ENCODE measurements at regions not wholly inside any gene's neighbourhood (a gene's known extent, or its start where the extent isn't known, plus 50 kb on each side); places are given as distances from the start of the nearest gene placed in this dataset.

DNA sequence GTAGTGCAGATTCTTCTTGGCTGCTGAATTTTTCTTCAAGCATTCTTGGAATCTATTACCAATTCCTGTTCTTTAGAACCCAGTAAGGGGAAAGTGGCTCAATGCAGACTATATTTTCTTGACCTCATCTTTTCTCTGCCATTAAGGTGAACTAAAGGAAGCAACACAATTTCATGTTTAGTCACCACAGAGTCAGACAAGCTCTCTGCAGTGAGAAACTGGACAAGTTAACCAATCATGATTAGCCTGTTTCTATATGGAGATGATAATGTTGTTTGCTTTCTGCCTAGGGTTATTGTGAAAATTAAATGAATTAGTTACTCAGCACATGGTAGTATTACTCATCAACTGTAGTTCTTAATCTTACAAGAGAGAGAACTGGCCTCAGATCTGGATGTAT, 1075.1 kb downstream of the AGBL1 start:
- DNase-seq (ENCODE audit: low spot score): peak; percentile 2

DNA sequence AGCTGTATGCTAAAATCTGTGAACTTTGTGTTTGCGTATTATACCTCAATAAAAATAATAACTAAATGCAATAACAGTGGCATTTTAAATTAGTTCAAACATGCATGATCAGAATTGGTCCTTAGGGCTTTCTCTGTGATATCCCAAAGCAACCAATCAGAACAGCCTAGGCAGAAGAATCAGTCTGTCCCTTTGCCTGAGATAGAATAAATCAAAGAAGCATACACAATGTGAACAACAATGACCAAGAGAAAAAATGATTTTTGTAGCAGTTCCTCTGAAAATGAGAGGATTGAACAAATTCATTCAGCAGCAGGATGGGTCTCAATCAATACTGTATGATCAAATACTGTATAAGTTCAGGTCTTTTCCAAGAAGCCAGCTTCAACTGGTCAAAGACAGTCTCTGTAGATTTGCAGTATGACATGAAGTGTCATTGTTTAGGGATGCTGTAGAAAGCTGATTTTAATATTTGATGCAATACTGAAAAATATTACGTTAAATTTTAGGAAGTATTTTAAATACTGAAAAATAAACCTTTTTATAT, 1071.6 kb downstream of the AGBL1 start:
- no peak for DNase-seq (ENCODE audit: low spot score)

DNA sequence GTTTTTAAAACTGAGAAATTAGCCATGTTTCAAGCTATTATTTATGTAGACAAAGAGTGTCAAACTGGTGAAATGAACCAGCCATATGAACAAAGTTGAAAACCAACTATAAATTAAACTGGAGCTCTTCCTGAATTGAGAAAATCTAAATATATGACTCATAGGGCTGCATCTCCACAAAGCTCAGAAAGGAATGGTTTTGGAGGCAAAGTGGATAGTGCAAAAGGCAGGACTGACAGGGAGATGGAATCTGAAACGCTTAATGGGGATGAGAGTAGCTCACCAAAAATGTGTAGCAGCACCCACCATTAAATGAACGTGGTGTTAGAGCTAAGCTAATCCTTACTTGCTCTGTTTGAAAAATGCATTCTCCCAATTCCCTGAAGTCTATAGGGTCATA, 1066.0 kb downstream of the AGBL1 start:
- DNase-seq (ENCODE audit: low spot score): no peak

DNA sequence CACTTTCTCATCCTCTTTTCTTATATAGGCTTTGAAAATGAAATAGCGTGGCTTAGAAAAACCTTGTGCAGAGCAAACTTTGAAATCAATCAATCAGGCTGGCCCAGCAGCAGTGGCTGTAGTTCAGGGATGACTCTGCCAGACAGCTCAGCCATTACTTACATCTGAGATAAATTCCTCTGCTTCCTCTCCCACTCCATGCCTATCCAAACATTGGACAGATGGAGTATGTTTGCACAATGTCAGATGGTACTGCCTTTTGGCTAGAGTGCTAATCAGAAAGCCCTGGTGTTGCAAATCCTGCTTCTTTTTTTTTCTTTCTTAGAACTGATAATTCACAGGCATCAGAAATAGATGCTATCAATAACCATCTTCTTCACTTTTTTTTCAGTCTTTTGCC, 1065.1 kb downstream of the AGBL1 start:
- DNase-seq (ENCODE audit: low spot score): no peak

DNA sequence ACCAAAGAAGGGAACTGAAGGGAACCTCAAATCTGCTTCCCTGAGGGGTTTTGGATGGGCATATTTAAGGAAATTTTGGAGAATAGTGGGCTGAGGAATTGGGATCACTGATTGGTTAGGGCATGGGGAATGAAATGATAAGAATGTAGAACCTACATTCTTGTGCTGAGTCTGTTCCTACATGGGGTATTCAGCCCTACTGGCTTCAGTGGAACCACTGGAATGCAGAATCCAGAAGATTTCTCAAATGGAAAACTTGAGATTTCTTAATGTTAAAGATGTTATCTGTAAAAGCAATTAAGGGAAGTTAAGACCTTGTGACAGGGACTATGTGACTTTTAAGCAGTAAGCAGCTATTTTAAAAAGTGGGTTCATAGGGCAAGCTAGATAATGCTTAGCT, 1062.4 kb downstream of the AGBL1 start:
- no peak for DNase-seq (ENCODE audit: low spot score)

DNA sequence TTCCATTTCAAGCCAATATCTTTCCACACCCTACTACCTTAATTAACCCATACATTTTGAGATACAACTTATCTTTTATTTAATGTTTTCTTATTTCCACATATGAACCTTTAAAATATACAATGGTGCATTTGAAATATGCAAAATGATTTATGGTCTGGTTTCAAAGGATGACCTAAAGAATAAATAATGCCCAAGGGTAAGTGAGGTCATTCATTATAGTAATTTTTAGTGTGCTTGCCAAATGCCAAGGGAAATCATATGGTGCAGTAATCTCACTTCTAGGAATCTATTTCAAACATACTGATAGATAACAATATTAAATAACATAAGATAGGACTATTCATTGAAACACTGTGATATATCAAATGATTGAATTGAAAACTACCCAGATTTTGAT, 1055.4 kb downstream of the AGBL1 start:
- no peak for DNase-seq (ENCODE audit: low spot score)

DNA sequence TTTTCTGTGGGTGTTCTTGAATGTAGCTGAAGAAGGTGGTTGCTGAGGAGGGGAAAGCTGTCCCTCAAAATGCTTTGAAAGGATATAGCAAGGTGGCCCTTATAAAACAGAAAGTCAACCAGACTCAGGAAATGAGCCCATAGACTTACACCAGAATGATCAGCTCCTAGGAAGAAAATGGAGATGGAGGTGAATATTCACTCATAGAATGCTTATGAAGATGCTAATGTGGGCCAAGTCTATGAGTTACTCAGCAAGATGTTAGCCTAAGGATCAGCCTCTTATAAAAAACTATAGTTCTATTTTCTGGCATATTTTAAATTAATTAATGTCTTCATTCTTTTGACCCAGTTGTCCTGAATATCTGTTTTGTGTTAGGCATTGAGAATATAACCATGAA, 1054.0 kb downstream of the AGBL1 start:
- DNase-seq (ENCODE audit: low spot score): no peak

DNA sequence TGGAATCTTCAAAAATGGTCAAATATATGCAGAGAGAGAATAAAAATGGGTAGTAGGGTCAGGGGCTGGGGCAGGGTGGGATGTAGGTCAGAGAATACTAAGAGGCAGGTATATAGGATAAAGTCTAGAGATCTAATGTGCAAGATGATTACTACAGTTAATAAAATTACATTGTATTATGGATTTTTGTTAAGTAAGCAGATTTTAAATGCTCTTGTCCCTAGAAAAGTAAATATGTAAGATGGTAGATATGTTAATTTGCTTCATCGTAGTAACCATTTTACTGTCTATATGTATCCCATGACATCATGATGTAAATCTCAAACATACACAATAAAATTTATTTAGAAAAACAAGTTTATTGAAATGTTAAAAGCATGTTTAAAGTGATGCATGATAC, 1051.4 kb downstream of the AGBL1 start:
- no peak for DNase-seq (ENCODE audit: low spot score)

DNA sequence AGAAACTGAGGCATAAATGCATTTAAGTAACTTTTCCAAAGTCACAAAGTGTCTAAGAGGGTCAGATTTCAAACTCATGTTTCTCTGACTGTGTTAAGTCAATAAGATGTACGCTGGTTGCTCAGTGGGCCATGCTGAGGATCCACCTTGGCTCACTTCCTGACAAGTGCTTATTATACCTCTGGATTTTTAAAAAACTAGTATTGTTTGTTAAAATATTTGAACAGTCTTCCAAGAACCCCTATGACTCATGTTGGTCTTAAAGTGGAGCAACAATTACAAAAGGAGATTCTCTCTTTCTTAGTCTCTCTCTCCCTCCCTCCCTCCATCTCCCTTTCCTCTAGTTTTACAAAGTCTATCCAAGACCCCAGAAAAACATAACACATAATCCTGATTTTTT, 1050.2 kb downstream of the AGBL1 start:
- DNase-seq (ENCODE audit: low spot score): no peak

DNA sequence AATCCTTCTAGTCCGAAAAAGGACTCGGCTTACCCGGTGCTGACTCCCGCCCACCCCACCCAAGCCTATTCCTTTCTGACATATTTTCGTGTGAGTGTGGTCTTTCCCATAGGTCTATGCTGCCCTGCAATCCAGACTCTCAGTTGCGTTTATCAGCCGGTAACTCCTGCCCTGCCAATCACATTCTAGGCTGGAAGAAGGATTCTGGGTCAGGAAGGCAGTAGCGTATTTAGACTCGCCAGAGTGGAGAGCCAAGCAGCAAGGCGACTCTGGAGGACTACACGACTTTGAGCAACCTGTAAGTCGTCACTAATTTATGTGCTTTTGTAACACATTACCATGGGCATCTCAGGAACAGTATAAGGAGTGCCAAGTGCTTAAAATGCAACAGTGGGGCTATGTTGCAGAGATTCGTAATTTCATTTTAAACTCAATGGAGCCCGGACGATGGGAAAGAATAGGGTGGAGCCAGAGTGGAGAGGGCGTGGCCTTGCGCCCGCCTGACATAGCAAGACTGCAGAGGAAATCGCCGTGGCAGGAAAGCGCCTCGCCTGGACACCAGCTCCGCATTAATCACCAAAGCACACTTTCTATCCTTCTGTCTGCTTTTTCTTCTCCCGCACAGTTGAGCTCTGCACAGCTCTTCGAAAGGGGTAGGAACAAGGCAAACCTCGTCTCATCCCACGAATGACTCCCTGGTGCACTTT, 1044.2 kb downstream of the AGBL1 start:
- no peak for DNase-seq (ENCODE audit: low spot score)

DNA sequence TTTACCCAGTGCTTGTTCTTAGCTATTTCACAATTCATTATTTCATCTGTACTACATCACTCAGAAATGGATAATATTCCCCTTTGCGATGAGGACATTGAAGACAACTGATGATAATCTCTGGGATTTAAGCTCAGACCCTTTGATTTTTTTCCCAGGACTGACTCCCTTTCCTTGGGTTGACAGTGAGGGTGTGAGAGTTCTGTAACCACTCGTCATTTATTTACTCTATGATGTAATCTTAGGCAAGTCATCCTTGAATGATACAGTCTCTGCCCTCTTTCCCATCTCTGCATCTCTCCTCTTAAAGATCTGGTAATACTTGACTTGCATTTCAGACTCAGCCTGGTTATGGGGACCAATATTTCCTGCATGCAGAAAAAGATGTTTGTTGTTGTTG, 1041.7 kb downstream of the AGBL1 start:
- no peak for DNase-seq (ENCODE audit: low spot score)

DNA sequence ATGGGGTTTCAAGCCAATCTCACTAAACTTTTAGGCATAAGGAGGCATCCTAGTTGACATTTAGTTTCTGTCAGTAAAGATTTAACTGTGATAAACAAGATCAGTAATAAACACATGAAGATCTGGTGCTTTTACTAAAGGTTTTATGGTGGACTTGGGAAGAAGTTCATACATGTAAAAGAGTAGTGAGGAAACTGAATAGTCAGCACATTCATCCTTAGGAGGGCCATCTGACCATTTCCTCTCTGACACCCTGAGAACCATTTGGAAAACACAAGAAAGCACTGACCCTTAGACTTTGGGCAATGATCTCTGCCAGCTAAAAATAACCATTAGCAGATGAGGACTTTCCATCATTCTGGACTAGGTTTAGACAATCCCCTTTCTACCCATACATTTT, 1040.9 kb downstream of the AGBL1 start:
- no peak for DNase-seq (ENCODE audit: low spot score)

DNA sequence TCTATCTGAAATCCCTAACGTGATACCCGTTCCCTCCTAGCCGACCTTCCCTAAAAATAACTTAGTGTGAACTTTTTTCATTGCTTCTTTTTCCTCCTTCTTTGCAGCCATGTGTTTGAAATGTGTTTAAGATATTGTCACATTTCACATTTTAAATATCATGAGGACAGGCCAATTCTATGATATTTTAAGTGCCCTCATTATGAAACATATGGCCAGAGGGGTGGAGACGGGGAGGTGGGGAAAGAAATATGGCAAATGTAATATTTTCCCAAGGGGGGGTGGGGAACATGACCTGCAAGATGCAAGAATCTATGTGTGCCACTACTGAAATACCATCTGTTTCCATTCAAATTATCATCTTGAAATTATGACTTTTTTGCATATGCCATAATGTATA, 1039.2 kb downstream of the AGBL1 start:
- DNase-seq (ENCODE audit: low spot score): no peak

DNA sequence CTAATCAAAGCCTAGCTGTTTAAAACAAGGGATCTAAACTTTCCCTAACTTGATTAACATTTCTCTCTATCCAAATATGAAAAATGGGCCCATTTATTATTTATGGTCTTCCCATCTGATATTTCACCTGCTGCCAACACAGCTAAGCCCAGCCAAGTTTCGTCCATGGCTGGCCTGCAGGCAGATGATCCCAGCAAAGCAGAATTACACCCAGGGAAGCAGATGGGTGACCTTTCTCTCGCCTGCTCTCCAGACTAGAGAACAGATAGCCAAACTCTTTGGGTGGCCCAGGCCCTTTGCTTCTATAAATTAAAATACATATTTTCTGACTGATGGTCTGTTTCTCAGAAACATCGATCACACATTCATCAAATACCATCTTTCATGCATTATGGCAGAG, 1038.8 kb downstream of the AGBL1 start:
- no peak for DNase-seq (ENCODE audit: low spot score)

DNA sequence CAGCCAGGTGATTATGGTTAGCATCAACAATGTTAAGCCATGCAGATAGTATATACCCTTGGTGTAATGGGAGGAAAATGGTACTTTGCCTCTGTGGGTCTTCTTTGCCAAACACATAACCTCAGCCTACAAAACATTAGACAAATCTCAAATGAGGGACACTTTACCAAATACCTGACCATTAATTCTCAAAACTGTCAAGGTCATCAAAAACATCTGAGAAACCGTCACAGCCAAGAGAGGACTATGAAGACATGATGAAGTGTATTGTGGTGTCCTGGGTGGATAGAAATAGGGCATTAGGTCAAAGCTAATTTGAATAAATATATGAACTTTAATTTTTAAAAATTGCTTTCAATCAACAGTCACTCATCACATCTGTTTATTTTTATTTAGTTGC, 1036.1 kb downstream of the AGBL1 start:
- DNase-seq (ENCODE audit: low spot score): no peak

DNA sequence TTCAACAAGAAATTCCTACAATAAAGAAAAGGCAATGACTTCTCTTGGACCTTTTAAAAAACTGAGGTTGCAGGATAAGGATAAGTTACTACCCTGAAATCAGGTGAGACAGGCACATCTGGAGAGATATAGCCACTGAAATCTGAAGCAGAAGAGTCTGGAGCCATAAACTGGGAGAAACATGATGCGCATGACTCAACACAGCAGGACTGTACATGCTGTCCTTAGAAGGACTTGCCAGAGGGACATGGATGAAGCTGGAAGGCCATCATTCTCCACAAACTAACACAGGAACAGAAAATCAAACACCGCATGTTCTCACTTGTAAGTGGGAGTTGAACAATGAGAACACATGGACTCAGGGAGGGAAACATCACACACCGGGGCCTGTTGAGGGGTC, 1020.2 kb downstream of the AGBL1 start:
- DNase-seq (ENCODE audit: low spot score): no peak

DNA sequence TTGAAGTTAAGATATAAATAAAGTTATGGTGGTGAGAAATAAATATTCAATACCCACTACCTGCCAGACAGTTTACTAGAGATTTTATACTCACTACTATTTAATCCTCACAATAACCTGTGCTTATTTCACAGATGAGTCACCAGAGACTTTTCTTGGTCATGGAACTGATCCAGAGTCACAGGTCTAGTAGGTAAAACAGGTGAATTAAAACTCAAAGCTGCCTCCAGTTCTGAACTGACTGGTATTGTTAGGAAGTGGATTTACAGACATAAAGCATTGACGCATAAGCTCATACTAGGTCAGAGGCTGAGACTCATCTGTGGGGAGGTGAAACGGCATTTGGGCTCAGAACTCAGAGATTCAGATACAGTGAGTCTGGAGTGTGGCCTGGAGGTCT, 1009.9 kb downstream of the AGBL1 start:
- no peak for DNase-seq (ENCODE audit: low spot score)

DNA sequence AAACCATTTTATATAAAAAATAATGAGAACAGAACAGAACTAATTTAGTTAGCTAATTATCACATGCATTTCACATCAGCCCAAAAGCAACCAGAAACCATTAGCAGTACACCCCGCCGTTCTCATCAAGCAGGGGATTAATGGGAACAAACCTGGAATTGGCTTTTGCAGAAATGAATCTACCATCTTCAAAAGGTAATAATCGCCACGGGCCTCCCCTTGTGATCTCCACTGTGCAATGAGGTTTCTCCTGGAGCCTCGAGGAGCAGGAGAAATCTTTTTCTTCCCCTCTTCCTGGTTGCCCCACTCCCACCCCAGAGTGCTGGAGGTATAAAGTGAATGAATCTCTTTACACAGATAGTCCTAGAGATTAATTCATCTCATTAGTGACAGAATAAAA, 1003.5 kb downstream of the AGBL1 start:
- DNase-seq (ENCODE audit: low spot score): no peak

DNA sequence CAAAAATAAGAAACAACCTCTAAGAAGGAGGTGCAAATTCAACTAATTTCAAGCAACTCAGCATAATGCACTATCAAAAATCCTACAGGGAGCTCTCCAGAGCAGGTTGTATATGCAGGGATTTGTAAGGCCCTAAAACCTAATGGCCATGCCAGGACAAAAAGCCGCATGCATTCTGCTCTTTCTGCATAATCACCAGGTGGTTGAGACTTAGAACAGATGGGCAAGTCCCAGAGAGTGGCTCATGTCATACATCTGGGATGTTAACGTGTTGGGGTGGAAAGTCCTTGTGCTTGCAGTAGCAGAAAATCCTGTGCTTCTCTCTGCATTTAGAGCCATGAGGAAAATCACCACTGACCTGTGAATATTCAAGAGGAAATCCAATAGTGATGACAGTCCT, 1002.9 kb downstream of the AGBL1 start:
- DNase-seq (ENCODE audit: low spot score): no peak

DNA sequence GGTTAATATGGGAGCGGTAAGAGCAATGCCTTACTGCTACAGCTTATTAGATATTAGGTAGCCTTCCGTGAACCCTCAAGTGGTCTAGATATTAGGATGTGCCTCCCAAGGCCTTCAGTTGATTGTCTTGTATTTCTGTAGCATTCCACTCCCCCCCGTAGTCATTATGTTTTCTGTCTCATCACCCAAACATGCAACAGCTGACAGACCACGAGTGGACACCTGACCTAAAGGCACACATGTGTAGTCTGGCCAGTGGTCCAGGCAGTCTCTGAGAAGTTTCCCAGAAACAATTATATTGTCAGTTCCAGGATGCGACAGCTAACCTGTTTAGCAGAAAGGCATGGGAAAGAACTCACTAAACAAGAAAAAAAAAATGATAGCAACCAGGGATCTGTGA, 1000.9 kb downstream of the AGBL1 start:
- no peak for DNase-seq (ENCODE audit: low spot score)
